Lung (tissue), 11 donors: ENCODE measurements at regions not wholly inside any gene's neighbourhood (a gene's known extent, or its start where the extent isn't known, plus 50 kb on each side); places are given as distances from the start of the nearest gene placed in this dataset.

Source experiments
- ATAC-seq: fragments of 200-7000 bp; cut with Tn5 transposase; one replicate; pipeline ENCODE4 v1.9.1; 2020; ENCODE audit warnings: moderate number of reproducible peaks; ENCODE audit not compliant: insufficient read depth, low FRiP score
- DNase-seq, 3 donors: peaks; one replicate each; pipeline ENCODE4 v3.0.0-alpha.2; 2013 to 2017
- H3K27ac ChIP-seq, 2 donors: one replicate each; pipeline ENCODE4 v1.5.1; 2013; ENCODE audit warnings: mild to moderate bottlenecking in 2 of 2, moderate library complexity in 2 of 2, control low read depth in 1 of 2, inconsistent platforms in 1 of 2, low read depth in 1 of 2, low read length in 1 of 2
- H3K27me3 ChIP-seq, 3 donors: one replicate each; pipeline ENCODE4 v1.5.1; 2013; ENCODE audit warnings: low read length in 2 of 3; ENCODE audit not compliant: control insufficient read depth in 3 of 3, insufficient read depth in 3 of 3
- H3K36me3 ChIP-seq, 4 donors: one replicate each; pipeline ENCODE4 v1.5.1; 2013; ENCODE audit warnings: low read length in 4 of 4, mild to moderate bottlenecking in 1 of 4, moderate library complexity in 1 of 4; ENCODE audit not compliant: control insufficient read depth in 4 of 4, insufficient read depth in 4 of 4
- H3K4me1 ChIP-seq, 5 donors: one replicate each; pipeline ENCODE4 v1.5.1; 2013; ENCODE audit warnings: low read length in 5 of 5, mild to moderate bottlenecking in 2 of 5, moderate library complexity in 1 of 5; ENCODE audit not compliant: control insufficient read depth in 5 of 5, insufficient read depth in 5 of 5
- H3K4me3 ChIP-seq: one replicate; pipeline ENCODE4 v1.5.1; 2013; ENCODE audit warnings: mild to moderate bottlenecking, control low read depth, moderate library complexity
- H3K9ac ChIP-seq, 2 donors: one replicate each; pipeline ENCODE4 v1.5.1; 2013; ENCODE audit warnings: low read length in 2 of 2, control low read depth in 1 of 2; ENCODE audit not compliant: insufficient read depth in 1 of 2
- H3K9me3 ChIP-seq, 4 donors: one replicate each; pipeline ENCODE4 v1.5.1; 2013; ENCODE audit warnings: low read length in 3 of 4, mild to moderate bottlenecking in 1 of 4, moderate library complexity in 1 of 4; ENCODE audit not compliant: control insufficient read depth in 4 of 4, insufficient read depth in 3 of 4
- WGBS, 2 donors: extraction: QIAGEN DNeasy Blood & Tissue Kit; methylation state at CpG; one replicate each; pipeline ENCODE4 v1.1.7; 2013; 5-methylcytosine and 5-hydroxymethylcytosine counted together
- TF ChIP-seq, protein P1 (sequence below): IDR thresholded peaks from 2 replicates; pipeline ENCODE4 v1.5.1; 2012; ENCODE audit warnings: mild to moderate bottlenecking; ENCODE audit errors: control extremely low read depth, extremely low read depth
- donor health status: control.
- donor health status: control.
- donor health status: Bipolar disorder and iron deficiency.
- donor health status: healthy.
- donor health status: DM: yes; HTN: yes; CAD: no.

DNA sequence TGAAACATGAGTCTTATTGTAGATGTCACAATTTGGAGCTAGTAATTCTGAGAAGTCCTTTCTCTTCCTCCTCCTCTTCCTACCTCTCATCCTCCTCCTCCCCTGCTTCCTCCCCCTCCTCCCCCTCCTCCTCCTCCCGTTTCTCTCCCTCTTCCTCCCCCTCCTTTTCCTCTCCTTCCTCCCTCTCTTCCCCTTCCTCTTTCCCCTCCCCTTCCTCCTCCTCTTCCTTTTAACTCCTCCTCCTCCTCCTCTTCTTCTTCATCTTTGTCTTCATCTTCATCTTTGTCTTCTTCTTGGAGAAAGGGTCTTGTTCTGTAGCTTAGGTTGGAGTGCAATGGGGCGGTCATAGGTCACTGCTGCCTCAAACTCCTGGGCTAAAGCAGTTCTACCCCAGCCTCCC, 161.8 kb downstream of the PCDH7 start:
- Histone ChIP-seq H3K4me3 (no peak overlapping the region), H3K27me3 (no peaks in the 10 kb centered on the region), H3K36me3 (no peaks in the 10 kb centered on the region), H3K9me3 (no peaks in the 10 kb centered on the region), H3K9ac (no peak overlapping the region), H3K4me1 (no peaks in the 10 kb centered on the region), H3K27ac (no peak overlapping the region)
- TF ChIP-seq, protein P1, sequence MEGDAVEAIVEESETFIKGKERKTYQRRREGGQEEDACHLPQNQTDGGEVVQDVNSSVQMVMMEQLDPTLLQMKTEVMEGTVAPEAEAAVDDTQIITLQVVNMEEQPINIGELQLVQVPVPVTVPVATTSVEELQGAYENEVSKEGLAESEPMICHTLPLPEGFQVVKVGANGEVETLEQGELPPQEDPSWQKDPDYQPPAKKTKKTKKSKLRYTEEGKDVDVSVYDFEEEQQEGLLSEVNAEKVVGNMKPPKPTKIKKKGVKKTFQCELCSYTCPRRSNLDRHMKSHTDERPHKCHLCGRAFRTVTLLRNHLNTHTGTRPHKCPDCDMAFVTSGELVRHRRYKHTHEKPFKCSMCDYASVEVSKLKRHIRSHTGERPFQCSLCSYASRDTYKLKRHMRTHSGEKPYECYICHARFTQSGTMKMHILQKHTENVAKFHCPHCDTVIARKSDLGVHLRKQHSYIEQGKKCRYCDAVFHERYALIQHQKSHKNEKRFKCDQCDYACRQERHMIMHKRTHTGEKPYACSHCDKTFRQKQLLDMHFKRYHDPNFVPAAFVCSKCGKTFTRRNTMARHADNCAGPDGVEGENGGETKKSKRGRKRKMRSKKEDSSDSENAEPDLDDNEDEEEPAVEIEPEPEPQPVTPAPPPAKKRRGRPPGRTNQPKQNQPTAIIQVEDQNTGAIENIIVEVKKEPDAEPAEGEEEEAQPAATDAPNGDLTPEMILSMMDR, result no peak
- no peak for DNase-seq
- WGBS, 2 donors, result 60 to 64% methylated on average over 2 of the region's 2 CpGs
- ATAC-seq, result no peak

DNA sequence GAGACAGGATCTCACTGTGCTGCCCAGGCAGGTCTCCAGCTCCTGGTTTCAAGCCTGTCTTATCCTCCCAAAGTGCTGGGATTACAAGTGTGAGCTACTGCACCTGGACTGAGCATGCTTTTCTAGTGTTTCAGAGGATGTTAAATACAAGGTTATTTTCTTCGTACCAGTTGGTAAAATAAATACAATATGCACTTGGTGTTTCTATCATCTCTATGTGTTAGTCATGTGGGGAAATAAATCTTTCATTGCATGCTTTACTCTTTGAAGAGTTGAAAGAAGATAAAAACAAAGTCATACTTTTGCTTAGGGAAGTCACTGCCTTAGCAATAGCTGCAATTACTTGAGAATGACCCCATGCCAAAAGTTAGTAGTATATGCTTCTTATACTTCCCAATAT, 162.3 kb downstream of the PCDH7 start:
- Histone ChIP-seq H3K9ac (no peak overlapping the region), H3K27ac (no peak overlapping the region), H3K9me3 (no peaks in the 10 kb centered on the region), H3K4me1 (no peaks in the 10 kb centered on the region), H3K27me3 (no peaks in the 10 kb centered on the region), H3K36me3 (no peaks in the 10 kb centered on the region), H3K4me3 (no peak overlapping the region)
- 91 to 95% methylated on average over 1 of the region's 1 CpG for WGBS, 2 donors
- TF ChIP-seq, protein P1, result no peak
- ATAC-seq (no peak), DNase-seq (no peak)

DNA sequence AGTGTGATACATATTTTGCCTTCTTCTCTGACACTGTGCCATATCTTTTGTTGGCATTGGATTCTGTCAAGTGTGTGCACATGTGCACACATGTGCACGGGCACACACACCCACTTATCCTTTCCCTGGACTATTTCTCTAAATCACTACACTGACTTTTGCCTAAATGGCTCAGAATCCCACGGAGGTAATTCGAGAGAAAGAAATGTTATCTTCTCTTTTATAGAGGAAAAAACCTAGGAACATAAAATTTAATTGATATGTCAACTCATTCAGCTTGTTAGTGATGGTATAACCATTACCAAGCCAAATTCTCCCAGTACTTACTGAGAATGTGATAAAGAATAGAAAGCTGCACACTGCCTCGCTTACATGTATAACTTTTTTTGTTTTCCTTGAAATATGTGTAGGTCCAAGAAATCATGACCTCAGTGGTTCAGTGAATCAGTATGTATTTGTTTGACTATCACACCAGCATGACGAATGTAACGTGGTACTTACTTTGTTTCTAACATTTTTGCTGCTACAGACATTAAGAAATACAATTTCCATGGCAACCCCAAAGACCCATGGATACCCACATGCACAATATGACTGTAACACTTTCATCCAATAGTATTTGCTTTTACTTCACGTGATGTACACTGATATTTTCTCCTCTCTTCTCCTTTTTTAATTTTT, 163.0 kb downstream of the PCDH7 start:
- no peak overlapping the region for H3K27ac ChIP-seq
- 82 to 84% methylated on average over 7 of the region's 7 CpGs for WGBS, 2 donors
- no peak for ATAC-seq
- H3K36me3 ChIP-seq, result no peaks in the 10 kb centered on the region
- H3K4me1 ChIP-seq, result no peaks in the 10 kb centered on the region
- H3K4me3 ChIP-seq, result no peak overlapping the region
- TF ChIP-seq, protein P1, result no peak
- H3K27me3 ChIP-seq, result no peaks in the 10 kb centered on the region
- H3K9me3 ChIP-seq, result no peaks in the 10 kb centered on the region
- H3K9ac ChIP-seq, result no peak overlapping the region
- DNase-seq, result no peak
